ENCODE measurements at regions not wholly inside any gene's neighbourhood (a gene's known extent, or its start where the extent isn't known, plus 50 kb on each side); places are given as distances from the start of the nearest gene placed in this dataset.

- H3K9me3 ChIP-seq (ENCODE audit: control insufficient read depth in 2 of 2, low read length in 2 of 2) = no peaks in the 10 kb centered on the region
- H3K27ac ChIP-seq (ENCODE audit: low read depth in 2 of 2, low read length in 2 of 2) = no peak overlapping the region
- H3K9ac ChIP-seq (ENCODE audit: low read depth in 1 of 2, low read length in 2 of 2) = no peak overlapping the region
- H3K4me1 ChIP-seq (ENCODE audit: control insufficient read depth in 2 of 2, insufficient read depth in 2 of 2, low read length in 2 of 2) = no peaks in the 10 kb centered on the region
- H3K4me3 ChIP-seq (ENCODE audit: low read length in 2 of 2) = no peak overlapping the region
- no peaks in the 10 kb centered on the region for H3K27me3 ChIP-seq (ENCODE audit: control insufficient read depth in 2 of 2, insufficient read depth in 2 of 2, low read length in 2 of 2)
- no peaks in the 10 kb centered on the region for H3K36me3 ChIP-seq (ENCODE audit: control insufficient read depth in 2 of 2, insufficient read depth in 2 of 2, low read length in 2 of 2)
Observed at GRCh38 chr3:130259166-130259874, 86.2 kb upstream of the COL6A5 start.

- Histone ChIP-seq H3K27ac (ENCODE audit: low read depth in 2 of 2, low read length in 2 of 2) (no peak overlapping the region), H3K4me3 (ENCODE audit: low read length in 2 of 2) (no peak overlapping the region), H3K36me3 (ENCODE audit: control insufficient read depth in 2 of 2, insufficient read depth in 2 of 2, low read length in 2 of 2) (no peaks in the 10 kb centered on the region), H3K9me3 (ENCODE audit: control insufficient read depth in 2 of 2, low read length in 2 of 2) (no peaks in the 10 kb centered on the region), H3K4me1 (ENCODE audit: control insufficient read depth in 2 of 2, insufficient read depth in 2 of 2, low read length in 2 of 2) (no peaks in the 10 kb centered on the region), H3K27me3 (ENCODE audit: control insufficient read depth in 2 of 2, insufficient read depth in 2 of 2, low read length in 2 of 2) (no peaks in the 10 kb centered on the region), H3K9ac (ENCODE audit: low read depth in 1 of 2, low read length in 2 of 2) (no peak overlapping the region)
Observed at GRCh38 chr3:130260918-130261317, 84.6 kb upstream of the COL6A5 start.

DNA sequence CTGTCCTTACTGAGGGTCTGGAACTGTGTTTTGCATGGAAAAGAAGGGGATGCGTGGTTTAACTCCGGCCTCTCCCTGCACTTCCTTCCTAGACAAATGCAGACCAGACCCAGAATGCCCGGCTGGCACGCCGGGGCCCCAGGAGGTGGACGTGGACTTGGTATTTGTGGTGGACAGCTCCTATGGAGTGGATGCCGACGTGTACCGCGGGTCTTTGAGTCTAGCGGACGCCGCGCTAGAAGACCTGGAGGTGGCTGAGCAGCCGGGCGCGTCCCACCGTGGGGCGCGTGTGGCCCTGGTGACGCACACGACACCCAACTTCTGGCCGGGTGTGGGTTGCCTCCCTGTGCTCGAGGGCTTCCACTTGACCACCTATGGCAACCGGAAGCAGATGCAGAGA lies 81.8 kb upstream of the COL6A5 start:
- Histone ChIP-seq H3K9me3 (ENCODE audit: control insufficient read depth in 2 of 2, low read length in 2 of 2) (no peaks in the 10 kb centered on the region), H3K36me3 (ENCODE audit: control insufficient read depth in 2 of 2, insufficient read depth in 2 of 2, low read length in 2 of 2) (no peaks in the 10 kb centered on the region), H3K9ac (ENCODE audit: low read depth in 1 of 2, low read length in 2 of 2) (no peak overlapping the region), H3K27ac (ENCODE audit: low read depth in 2 of 2, low read length in 2 of 2) (no peak overlapping the region), H3K4me3 (ENCODE audit: low read length in 2 of 2) (no peak overlapping the region), H3K4me1 (ENCODE audit: control insufficient read depth in 2 of 2, insufficient read depth in 2 of 2, low read length in 2 of 2) (no peaks in the 10 kb centered on the region), H3K27me3 (ENCODE audit: control insufficient read depth in 2 of 2, insufficient read depth in 2 of 2, low read length in 2 of 2) (no peaks in the 10 kb centered on the region)

DNA sequence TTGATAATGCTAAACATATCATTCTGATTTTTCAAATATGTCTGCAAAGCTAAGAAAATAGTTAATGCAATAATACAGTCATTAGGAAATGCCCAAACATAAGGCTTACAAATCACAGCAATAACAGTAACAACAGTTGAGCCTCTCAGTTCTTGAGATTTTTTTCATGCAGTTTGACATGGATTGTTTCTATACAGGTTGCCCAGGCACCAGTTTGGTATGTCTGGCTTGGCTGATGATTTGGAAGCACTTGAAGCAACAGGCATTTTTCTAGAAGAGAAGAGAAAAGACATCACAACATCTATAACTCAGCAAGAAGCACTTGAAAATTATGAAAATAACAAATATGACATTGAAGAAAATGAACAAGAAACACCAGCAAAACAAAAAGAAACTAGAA lies 78.7 kb upstream of the COL6A5 start:
- no peak overlapping the region for H3K27ac ChIP-seq (ENCODE audit: low read depth in 2 of 2, low read length in 2 of 2)
- no peaks in the 10 kb centered on the region for H3K27me3 ChIP-seq (ENCODE audit: control insufficient read depth in 2 of 2, insufficient read depth in 2 of 2, low read length in 2 of 2)
- H3K4me1 ChIP-seq (ENCODE audit: control insufficient read depth in 2 of 2, insufficient read depth in 2 of 2, low read length in 2 of 2) = no peaks in the 10 kb centered on the region
- H3K9ac ChIP-seq (ENCODE audit: low read depth in 1 of 2, low read length in 2 of 2) = no peak overlapping the region
- no peaks in the 10 kb centered on the region for H3K9me3 ChIP-seq (ENCODE audit: control insufficient read depth in 2 of 2, low read length in 2 of 2)
- H3K4me3 ChIP-seq (ENCODE audit: low read length in 2 of 2) = no peak overlapping the region
- no peaks in the 10 kb centered on the region for H3K36me3 ChIP-seq (ENCODE audit: control insufficient read depth in 2 of 2, insufficient read depth in 2 of 2, low read length in 2 of 2)

DNA sequence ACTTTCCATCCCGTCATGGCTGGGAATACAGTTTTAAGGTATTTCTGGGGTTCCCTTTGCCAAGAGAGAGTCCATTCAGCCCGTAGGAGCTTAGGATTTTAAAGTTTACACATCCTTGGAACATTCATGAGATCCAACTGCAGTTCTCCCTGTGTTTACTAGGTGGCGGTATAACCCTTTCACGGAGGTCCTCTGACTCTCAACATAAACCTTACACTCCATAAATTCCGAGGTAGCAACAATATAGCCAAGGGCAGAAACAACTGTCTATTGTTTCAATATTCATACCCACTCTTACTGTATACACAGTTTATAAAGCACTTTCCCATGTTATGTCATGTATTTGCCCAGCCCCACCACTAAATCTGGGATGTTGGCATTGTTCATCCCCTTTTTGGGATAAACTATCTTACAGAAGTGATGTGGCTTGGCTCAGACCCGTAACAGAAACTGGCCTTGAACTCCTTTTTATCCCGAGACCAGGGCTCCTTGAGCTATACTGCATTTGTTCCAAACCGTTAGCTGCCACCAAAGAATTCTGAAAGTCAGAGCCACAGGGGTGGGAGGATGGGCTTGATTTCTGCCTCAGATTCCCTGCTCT lies 69.2 kb upstream of the COL6A5 start:
- Histone ChIP-seq H3K9me3 (ENCODE audit: control insufficient read depth in 2 of 2, low read length in 2 of 2) (no peaks in the 10 kb centered on the region), H3K4me3 (ENCODE audit: low read length in 2 of 2) (no peak overlapping the region), H3K27ac (ENCODE audit: low read depth in 2 of 2, low read length in 2 of 2) (no peak overlapping the region), H3K4me1 (ENCODE audit: control insufficient read depth in 2 of 2, insufficient read depth in 2 of 2, low read length in 2 of 2) (no peaks in the 10 kb centered on the region), H3K36me3 (ENCODE audit: control insufficient read depth in 2 of 2, insufficient read depth in 2 of 2, low read length in 2 of 2) (no peaks in the 10 kb centered on the region), H3K27me3 (ENCODE audit: control insufficient read depth in 2 of 2, insufficient read depth in 2 of 2, low read length in 2 of 2) (no peaks in the 10 kb centered on the region), H3K9ac (ENCODE audit: low read depth in 1 of 2, low read length in 2 of 2) (no peak overlapping the region)

DNA sequence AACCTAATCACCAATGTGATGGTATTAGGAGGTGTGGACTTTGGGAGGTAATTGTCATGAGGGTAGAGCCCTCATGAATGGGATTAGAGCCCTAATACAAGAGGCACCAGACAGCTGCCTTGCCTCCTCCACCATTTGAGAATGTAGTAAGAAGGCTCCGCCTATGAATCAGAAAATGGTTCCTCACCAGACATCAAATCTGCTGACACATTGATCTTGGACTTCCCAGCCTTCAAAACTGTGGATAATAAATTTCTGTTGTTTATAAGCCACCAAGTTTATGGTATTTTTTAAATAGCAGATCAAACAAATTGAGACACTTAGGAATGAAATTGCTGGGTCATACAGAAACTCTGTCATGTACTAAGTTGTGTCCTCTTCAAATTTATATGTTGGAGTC lies 56.8 kb upstream of the COL6A5 start:
- H3K27ac ChIP-seq (ENCODE audit: low read depth in 2 of 2, low read length in 2 of 2) = no peak overlapping the region
- H3K36me3 ChIP-seq (ENCODE audit: control insufficient read depth in 2 of 2, insufficient read depth in 2 of 2, low read length in 2 of 2) = no peaks in the 10 kb centered on the region
- no peak overlapping the region for H3K4me3 ChIP-seq (ENCODE audit: low read length in 2 of 2)
- no peak overlapping the region for H3K9ac ChIP-seq (ENCODE audit: low read depth in 1 of 2, low read length in 2 of 2)
- no peaks in the 10 kb centered on the region for H3K4me1 ChIP-seq (ENCODE audit: control insufficient read depth in 2 of 2, insufficient read depth in 2 of 2, low read length in 2 of 2)
- no peaks in the 10 kb centered on the region for H3K9me3 ChIP-seq (ENCODE audit: control insufficient read depth in 2 of 2, low read length in 2 of 2)
- H3K27me3 ChIP-seq (ENCODE audit: control insufficient read depth in 2 of 2, insufficient read depth in 2 of 2, low read length in 2 of 2) = no peaks in the 10 kb centered on the region

GRCh38 chr3:130291148-130291547 lies 54.3 kb upstream of the COL6A5 start:
- no peaks in the 10 kb centered on the region for H3K4me1 ChIP-seq (ENCODE audit: control insufficient read depth in 2 of 2, insufficient read depth in 2 of 2, low read length in 2 of 2)
- no peaks in the 10 kb centered on the region for H3K27me3 ChIP-seq (ENCODE audit: control insufficient read depth in 2 of 2, insufficient read depth in 2 of 2, low read length in 2 of 2)
- H3K9ac ChIP-seq (ENCODE audit: low read depth in 1 of 2, low read length in 2 of 2) = no peak overlapping the region
- no peaks in the 10 kb centered on the region for H3K9me3 ChIP-seq (ENCODE audit: control insufficient read depth in 2 of 2, low read length in 2 of 2)
- no peaks in the 10 kb centered on the region for H3K36me3 ChIP-seq (ENCODE audit: control insufficient read depth in 2 of 2, insufficient read depth in 2 of 2, low read length in 2 of 2)
- no peak overlapping the region for H3K27ac ChIP-seq (ENCODE audit: low read depth in 2 of 2, low read length in 2 of 2)
- H3K4me3 ChIP-seq (ENCODE audit: low read length in 2 of 2) = no peak overlapping the region

- Histone ChIP-seq H3K27me3 (ENCODE audit: control insufficient read depth in 2 of 2, insufficient read depth in 2 of 2, low read length in 2 of 2) (no peaks in the 10 kb centered on the region), H3K27ac (ENCODE audit: low read depth in 2 of 2, low read length in 2 of 2) (no peak overlapping the region), H3K4me3 (ENCODE audit: low read length in 2 of 2) (no peak overlapping the region), H3K4me1 (ENCODE audit: control insufficient read depth in 2 of 2, insufficient read depth in 2 of 2, low read length in 2 of 2) (no peaks in the 10 kb centered on the region), H3K9me3 (ENCODE audit: control insufficient read depth in 2 of 2, low read length in 2 of 2) (no peaks in the 10 kb centered on the region), H3K9ac (ENCODE audit: low read depth in 1 of 2, low read length in 2 of 2) (no peak overlapping the region), H3K36me3 (ENCODE audit: control insufficient read depth in 2 of 2, insufficient read depth in 2 of 2, low read length in 2 of 2) (no peaks in the 10 kb centered on the region)
Observed at GRCh38 chr3:130293247-130293646, 52.2 kb upstream of the COL6A5 start.

All from mucosa of rectum (tissue), 2 donors.